Skeletal muscle satellite cell (primary cell): ENCODE measurements at regions not wholly inside any gene's neighbourhood (a gene's known extent, or its start where the extent isn't known, plus 50 kb on each side); places are given as distances from the start of the nearest gene placed in this dataset.

Experiments used
- H3K27me3 ChIP-seq: 2 replicates; pipeline ENCODE4 v1.7.0; 2013; ENCODE audit warnings: low read length; ENCODE audit not compliant: control insufficient read depth, insufficient read depth
- H3K36me3 ChIP-seq: 2 replicates; pipeline ENCODE4 v1.7.0; 2013; ENCODE audit warnings: mild to moderate bottlenecking, control low read depth, low read length; ENCODE audit not compliant: insufficient read depth
- H3K4me1 ChIP-seq: 2 replicates; pipeline ENCODE4 v1.7.0; 2013; ENCODE audit warnings: low read length; ENCODE audit not compliant: control insufficient read depth, insufficient read depth
- H3K4me2 ChIP-seq: 2 replicates; pipeline ENCODE4 v1.7.0; 2013; ENCODE audit warnings: mild to moderate bottlenecking, low read length
- H3K4me3 ChIP-seq: 2 replicates; pipeline ENCODE4 v1.7.0; 2013; ENCODE audit warnings: low read length
- H3K9ac ChIP-seq: 2 replicates; pipeline ENCODE4 v1.7.0; 2013; ENCODE audit warnings: mild to moderate bottlenecking, low read depth, low read length, moderate library complexity
- H3K9me3 ChIP-seq: replicated peaks from 2 replicates; pipeline ENCODE4 v1.7.0; 2013; ENCODE audit warnings: mild to moderate bottlenecking, control low read depth, low read length

DNA sequence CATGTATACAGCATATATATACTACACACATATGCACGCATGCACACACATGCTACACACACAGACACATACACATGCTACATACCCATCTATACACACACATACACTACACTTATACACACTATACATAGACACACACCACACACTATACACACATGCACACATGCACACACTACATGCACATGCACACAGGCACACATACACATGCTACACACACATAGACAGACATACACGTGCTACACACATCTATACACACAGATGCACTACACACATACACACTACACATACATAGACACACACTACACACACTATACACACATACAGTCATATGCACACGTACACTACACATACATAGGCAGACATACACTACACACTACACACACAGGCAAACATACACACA lies 51.2 kb upstream of the PRR20G start:
- H3K4me3 ChIP-seq: no peak overlapping the region
- H3K27me3 ChIP-seq: peaks cover 21% of the 10 kb centered on the region

GRCh38 chr3:127337911-127338531 lies 50.2 kb upstream of the PRR20G start:
- Histone ChIP-seq H3K4me3 (no peak overlapping the region), H3K36me3 (no peaks in the 10 kb centered on the region), H3K9me3 (no peaks in the 10 kb centered on the region), H3K4me2 (no peak overlapping the region), H3K4me1 (no peaks in the 10 kb centered on the region), H3K9ac (no peak overlapping the region), H3K27me3 (peaks cover 21% of the 10 kb centered on the region)

More for the DNA sequence above, 51.2 kb upstream of the PRR20G start:
- no peak overlapping the region for H3K9ac ChIP-seq
- H3K36me3 ChIP-seq: no peaks in the 10 kb centered on the region
- no peaks in the 10 kb centered on the region for H3K9me3 ChIP-seq
- H3K4me2 ChIP-seq: no peak overlapping the region
- no peaks in the 10 kb centered on the region for H3K4me1 ChIP-seq
